ENCODE measurements at regions not wholly inside any gene's neighbourhood (a gene's known extent, or its start where the extent isn't known, plus 50 kb on each side); places are given as distances from the start of the nearest gene placed in this dataset.

- DNase-seq (ENCODE audit: low read depth) = no peak
These were observed 115.4 kb downstream of the SALL1 start for GRCh38 chr16:51035711-51036110.

GRCh38 chr16:51035110-51035498 is 116.0 kb downstream of the SALL1 start:
- no peak for DNase-seq (ENCODE audit: low read depth)

GRCh38 chr16:51034481-51035109 is 116.5 kb downstream of the SALL1 start:
- DNase-seq (ENCODE audit: low read depth) = no peak

- DNase-seq (ENCODE audit: low read depth) = no peak
These were observed 119.5 kb downstream of the SALL1 start for GRCh38 chr16:51031598-51031997.

- DNase-seq (ENCODE audit: low read depth) = no peak
These were observed 120.6 kb downstream of the SALL1 start for GRCh38 chr16:51030516-51030915.

GRCh38 chr16:51025588-51026290 is 125.3 kb downstream of the SALL1 start:
- DNase-seq (ENCODE audit: low read depth) = no peak

GRCh38 chr16:51024703-51025102 is 126.4 kb downstream of the SALL1 start:
- no peak for DNase-seq (ENCODE audit: low read depth)

- no peak for DNase-seq (ENCODE audit: low read depth)
These were observed 128.1 kb downstream of the SALL1 start for GRCh38 chr16:51022955-51023354.

- no peak for DNase-seq (ENCODE audit: low read depth)
These were observed 131.5 kb downstream of the SALL1 start for GRCh38 chr16:51019617-51020016.

- no peak for DNase-seq (ENCODE audit: low read depth)
These were observed 133.1 kb downstream of the SALL1 start for GRCh38 chr16:51017969-51018368.

GRCh38 chr16:51012396-51012795 is 138.7 kb downstream of the SALL1 start:
- DNase-seq (ENCODE audit: low read depth) = no peak

- DNase-seq (ENCODE audit: low read depth) = no peak
These were observed 140.3 kb downstream of the SALL1 start for GRCh38 chr16:51010817-51011216.

GRCh38 chr16:51009813-51010212 is 141.3 kb downstream of the SALL1 start:
- no peak for DNase-seq (ENCODE audit: low read depth)

- DNase-seq (ENCODE audit: low read depth) = no peak
These were observed 141.7 kb downstream of the SALL1 start for GRCh38 chr16:51009359-51009758.

- no peak for DNase-seq (ENCODE audit: low read depth)
These were observed 142.5 kb downstream of the SALL1 start for GRCh38 chr16:51008607-51009006.

GRCh38 chr16:51008037-51008436 is 143.0 kb downstream of the SALL1 start:
- no peak for DNase-seq (ENCODE audit: low read depth)

- no peak for DNase-seq (ENCODE audit: low read depth)
These were observed 147.1 kb downstream of the SALL1 start for GRCh38 chr16:51003850-51004566.

GRCh38 chr16:51002881-51003490 is 148.1 kb downstream of the SALL1 start:
- no peak for DNase-seq (ENCODE audit: low read depth)

GRCh38 chr16:50999181-50999580 is 151.9 kb downstream of the SALL1 start:
- no peak for DNase-seq (ENCODE audit: low read depth)

- DNase-seq (ENCODE audit: low read depth) = no peak
These were observed 152.7 kb downstream of the SALL1 start for GRCh38 chr16:50998411-50998810.

- no peak for DNase-seq (ENCODE audit: low read depth)
These were observed 153.4 kb downstream of the SALL1 start for GRCh38 chr16:50997679-50998078.

- no peak for DNase-seq (ENCODE audit: low read depth)
These were observed 154.3 kb downstream of the SALL1 start for GRCh38 chr16:50996830-50997186.

Measured in myocyte (in vitro differentiated cells).